Urothelium cell line (cell line): ENCODE measurements at regions not wholly inside any gene's neighbourhood (a gene's known extent, or its start where the extent isn't known, plus 50 kb on each side); places are given as distances from the start of the nearest gene placed in this dataset.

Experiments used
- DNase-seq: peaks from one replicate; pipeline ENCODE4 v3.0.0; 2011; ENCODE audit warnings: low spot score, mixed read lengths
- FAIRE-seq: peaks from 2 replicates; lab custom pipeline; 2011; peaks lifted over from hg19 to GRCh38; lab: Jason Lieb, UNC

DNA sequence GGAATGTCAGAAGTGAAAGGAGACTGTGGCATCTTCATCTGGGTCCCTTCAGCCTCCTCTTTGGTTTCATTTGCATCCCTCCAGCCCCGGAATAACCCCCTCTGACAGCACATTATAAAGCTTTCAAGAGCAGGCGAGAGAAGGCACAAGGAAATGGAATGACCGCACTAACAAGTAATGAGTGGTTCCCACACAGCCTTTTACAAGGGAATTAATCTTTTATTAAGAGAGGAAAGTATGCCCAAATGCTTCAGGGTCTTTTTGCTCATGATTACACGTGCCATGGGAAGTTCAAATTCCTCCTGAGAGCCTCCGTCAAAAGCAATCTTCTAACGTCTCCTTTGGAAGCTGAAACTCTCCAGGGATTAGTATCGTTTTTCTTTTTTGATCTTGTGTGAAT, 347.0 kb downstream of the BTBD3 start:
- DNase-seq (no peak), FAIRE-seq (no peak)

DNA sequence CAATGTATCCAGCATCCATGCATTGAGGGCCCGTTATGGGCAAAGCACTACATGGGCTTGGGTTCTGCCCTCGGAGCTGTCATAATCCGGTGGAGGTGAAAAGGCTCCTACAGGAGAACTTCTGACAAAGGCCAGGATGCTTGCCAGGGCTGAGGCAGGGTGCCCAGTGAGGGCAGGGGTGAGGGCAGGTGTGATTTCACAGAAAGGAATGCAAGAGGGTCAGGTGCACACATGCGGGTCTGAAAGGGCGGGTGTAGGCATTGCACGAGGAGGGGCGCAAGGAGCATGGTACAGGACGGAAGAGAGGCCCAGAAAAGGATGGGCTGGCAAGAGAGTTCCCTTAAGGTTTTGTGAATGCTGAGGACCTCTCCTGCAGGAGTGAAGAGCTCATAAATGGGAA, 348.0 kb downstream of the BTBD3 start:
- no peak for DNase-seq
- no peak for FAIRE-seq

DNA sequence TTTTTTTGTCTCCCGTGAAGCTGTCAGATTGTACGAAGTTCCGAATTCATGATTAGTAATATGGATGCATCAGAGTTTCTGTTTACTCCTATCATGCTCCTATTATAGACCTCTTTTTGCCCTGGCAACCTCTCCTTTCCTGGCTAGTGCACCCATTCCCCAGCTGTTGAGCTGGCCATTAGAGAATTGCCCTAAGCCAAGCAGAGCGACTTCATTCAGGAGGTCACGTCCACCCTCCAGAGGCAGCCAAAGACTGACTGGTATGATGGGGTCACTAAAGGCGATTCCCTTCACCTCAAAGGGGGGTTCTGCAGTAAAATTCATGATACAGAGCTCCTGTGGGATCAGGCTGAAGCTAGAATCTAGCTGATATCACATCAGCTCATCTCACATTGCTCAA, 351.9 kb downstream of the BTBD3 start:
- no peak for FAIRE-seq
- no peak for DNase-seq

DNA sequence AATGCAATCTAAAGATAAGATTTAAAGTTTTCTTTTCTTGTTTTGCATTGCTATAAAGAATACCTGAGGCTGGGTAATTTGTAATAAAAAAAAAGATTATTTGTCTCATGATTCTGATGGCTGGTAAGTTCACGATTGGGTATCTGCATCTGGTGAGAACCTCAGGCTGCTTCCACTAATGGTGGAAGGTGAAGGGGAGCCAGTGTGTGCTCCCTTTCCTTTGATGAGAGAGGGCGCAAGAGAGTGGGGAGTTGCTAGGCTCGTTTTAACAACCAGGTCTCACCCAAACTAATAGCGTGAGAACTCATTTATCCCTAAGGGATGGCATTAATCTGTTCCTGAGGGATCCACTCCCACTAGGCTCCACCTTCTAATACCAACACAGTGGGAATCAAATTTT, 353.2 kb downstream of the BTBD3 start:
- DNase-seq = no peak
- FAIRE-seq = no peak

DNA sequence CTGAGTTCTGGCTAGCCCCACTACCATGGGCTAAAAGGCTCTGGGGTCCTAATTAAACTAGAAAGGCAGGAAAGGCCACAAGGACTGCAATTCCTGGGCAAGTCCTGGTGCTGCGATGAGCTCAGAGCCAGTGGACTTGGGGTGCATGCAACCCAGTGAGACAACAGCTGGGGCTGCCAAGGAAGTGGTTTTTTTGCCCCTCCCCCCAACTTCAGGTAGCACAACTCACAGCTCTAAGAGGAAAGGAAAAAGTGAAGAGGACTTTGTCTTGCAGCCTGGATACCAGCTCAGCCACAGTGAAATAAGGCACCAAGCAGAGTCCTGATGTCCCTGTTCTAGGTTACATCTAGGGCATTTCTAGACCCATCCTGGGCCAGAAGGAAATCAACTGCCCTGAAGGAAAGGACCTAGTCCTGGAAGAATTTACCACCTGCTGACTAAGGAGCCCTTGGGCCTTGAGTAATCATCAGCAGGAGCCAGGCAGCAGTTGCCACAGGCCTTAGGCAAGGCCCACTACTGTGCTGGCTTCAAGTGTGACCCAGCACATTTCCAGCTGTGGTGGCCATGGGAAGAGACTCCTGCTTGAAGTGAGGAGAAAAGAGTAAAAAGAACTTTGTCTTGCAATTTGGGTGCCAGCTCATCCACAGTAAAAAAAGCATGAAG, 358.4 kb downstream of the BTBD3 start:
- DNase-seq (no peak), FAIRE-seq (no peak)

DNA sequence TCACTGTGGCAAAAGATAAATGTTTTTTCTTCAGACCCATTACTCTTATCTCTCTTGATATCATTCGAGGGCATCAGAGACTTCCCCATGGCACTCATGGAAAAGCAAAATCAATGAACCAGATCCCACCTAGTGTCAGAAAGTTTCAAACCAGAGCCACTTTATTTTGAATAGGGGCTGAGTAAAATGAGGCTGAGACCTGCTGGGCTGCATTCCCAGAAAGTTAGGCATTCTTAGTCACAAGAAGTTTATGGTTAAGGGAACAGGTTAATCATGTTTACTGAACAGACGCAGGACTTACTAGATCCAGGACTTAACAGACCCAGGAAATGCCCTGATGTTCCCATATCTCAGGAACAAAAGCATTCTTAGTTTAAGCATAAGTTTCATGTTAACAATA, 369.9 kb downstream of the BTBD3 start:
- FAIRE-seq = no peak
- no peak for DNase-seq

DNA sequence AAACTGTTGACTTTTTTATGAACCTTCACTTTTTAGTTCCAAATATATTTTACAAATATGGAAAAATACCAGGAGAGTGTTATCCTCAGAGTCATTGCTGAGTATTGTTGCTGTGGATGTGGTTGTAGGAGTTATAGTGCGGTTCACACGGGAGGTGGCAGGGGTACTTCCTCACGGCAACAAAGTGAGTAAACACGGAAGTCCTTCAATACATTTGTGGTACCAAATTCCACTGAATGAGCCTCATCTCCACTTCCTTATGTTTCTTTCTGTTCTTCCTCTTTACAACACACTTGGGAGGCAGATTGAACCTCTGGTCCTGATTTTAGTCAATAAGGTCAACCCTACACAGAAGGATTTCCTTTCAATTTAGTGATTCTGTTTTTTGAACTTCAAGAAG, 371.8 kb downstream of the BTBD3 start:
- DNase-seq (no peak), FAIRE-seq (no peak)

DNA sequence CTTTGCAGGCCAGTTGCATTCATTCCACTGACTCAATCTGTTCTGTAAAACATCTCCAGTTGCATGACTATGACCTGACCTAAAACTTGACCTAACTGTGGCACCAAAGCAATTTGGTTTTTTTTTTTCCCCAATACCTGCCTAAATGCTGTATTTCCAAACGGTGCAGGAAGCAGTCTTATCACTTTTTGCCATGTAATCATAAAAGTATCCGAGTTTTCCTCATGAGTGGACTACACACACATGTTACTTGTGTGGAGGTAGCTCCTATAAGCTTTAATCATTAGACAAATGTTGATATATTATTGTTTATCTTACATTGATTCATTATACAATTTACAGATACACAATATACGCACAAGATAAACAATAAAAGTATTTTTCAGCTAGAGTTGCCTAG, 373.7 kb downstream of the BTBD3 start:
- FAIRE-seq = no peak

DNA sequence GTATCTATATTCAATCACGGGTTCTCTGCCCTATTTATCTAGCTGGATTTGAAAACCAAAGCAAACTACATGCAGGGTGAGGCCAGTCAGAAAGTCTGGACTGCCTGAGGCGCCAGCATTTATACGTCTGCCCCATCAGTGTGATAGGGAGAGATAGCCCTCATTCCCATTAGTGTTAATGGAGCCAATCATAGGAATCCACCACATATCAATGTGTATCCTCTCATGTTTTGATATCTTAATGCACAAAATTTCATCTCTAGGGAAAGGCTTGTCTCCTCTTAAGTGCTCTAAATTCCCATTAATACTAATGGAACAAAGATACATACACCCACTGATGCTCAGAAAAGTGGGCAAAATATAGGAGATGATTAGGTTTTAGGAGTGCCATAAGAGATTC, 376.2 kb downstream of the BTBD3 start:
- DNase-seq = no peak
- no peak for FAIRE-seq

More for the DNA sequence above, 373.7 kb downstream of the BTBD3 start:
- no peak for DNase-seq

DNA sequence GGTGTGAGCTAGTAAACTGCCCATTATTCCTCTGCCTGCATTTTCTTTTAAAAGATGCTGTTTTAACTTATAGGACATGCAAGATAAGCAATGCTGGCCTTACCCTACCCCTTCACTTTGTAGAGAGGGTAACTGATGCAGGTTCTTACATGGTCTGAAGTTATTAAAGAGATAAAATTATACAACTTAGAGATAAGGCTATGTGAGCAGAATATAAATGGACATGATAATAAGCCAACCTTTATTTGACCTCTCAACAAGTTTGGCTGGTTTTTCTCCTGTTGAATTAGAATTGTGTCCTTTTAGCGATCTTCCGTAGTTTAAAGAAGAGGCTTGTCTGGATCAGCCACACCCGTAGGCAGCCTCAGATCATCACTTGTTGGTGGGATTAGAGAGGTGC, 377.0 kb downstream of the BTBD3 start:
- FAIRE-seq (no peak), DNase-seq (no peak)

DNA sequence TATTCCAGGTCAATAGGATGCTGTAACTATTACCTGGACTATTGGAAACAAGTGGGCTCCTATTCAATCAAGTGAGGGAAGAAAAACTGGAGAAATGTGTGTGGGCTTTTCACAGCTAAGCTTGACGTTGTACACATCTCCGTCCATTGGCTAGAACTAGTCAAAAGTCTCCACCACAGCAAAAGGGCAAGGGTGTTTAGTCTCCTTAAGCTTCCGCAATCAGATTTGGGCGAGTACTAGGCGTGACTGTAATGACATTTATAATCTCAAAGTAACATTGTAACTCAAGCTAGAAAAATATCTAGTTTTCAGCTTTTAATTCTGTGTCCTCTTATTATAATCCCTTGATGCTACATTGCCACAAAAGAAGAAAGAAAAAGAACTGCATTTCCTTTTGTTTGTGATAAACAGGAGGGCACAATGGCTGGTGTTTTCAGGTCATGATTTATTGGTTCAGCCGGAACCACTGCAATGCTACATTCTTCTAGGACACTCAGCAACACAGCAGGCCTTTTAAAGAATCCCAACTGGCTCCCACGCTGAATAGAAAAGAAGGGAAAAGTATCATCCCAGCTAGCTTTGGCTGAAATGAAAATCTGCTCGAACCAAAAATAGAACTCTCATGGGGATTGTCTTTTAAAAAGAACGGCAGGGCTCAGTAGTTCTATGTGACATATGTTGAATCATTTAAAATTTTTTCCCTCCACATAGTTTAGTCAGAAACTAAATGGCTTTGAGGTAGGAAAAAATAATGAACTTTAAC, 387.7 kb downstream of the BTBD3 start:
- no peak for FAIRE-seq

DNA sequence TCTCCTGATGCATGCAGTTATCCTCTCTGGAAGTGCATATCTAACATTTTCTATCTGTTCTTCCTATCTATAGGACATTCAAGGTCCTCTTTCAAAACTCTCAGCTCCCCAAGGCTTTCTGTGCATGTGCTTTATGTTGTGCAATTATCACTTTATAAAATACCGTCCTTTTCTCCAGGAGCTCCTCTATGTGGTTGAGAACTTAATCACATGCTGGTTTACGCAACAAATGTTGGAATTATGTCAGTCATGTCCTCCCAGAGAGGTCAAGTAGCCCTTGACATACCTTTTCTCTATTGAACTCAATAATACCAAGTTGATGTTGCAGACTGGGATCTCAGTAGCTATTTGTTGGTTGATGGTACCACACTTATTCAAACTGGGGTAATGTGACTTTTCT, 388.4 kb downstream of the BTBD3 start:
- no peak for FAIRE-seq
- no peak for DNase-seq

More for the DNA sequence above, 387.7 kb downstream of the BTBD3 start:
- no peak for DNase-seq

DNA sequence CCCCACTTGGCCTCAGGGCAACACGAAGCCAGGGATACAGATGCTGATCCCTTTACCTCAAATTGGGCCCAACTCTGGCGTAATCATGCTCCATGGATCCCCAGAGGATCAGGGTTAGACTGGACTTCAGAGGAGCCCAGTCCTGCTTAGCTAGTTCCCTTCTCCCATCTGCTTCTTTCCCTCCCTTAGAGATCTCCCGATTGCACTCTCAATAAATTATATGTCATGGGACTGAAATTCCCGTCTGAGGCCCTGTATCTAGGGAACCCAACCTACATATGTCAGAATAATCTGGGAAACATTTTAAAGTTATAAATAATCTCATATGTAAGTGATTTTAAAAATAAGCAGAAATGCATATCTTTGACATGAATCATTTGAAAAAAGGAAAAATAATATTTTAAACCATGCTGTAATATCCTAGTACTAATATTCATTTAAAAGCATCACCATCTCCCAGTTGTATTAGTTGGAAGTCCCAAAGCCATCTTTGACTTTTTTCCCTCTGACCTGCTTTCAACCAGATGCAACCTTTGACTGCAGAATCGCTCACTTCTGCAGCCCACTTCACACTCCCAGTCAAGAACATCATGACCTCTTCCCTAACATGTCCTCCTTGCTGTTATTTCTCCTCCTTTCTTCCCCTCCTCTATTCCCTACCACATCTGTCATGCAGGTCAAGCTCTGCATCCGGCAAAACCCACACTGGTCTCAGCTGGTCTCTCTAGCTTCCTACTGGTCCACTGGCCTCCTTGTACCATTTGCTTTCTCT, 393.6 kb downstream of the BTBD3 start:
- FAIRE-seq (no peak), DNase-seq (no peak)

DNA sequence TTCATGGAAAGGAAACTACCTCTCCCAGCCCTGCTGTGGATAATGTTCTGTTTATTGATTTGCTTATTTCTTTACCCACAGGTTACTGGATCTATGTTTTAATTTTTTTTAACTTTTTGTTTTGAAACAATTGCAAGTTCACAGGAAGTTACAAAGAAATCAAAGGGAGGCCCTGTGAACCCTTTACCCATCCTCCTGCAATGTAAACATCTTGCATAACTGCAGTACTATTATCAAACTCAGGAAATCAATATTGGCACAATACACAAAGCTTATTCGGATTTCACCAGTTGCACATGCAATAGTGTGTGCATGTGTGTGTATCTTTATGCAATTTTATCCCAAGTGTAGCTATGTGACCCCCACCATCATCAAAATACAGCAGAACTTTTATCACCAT, 398.0 kb downstream of the BTBD3 start:
- FAIRE-seq (no peak), DNase-seq (no peak)

DNA sequence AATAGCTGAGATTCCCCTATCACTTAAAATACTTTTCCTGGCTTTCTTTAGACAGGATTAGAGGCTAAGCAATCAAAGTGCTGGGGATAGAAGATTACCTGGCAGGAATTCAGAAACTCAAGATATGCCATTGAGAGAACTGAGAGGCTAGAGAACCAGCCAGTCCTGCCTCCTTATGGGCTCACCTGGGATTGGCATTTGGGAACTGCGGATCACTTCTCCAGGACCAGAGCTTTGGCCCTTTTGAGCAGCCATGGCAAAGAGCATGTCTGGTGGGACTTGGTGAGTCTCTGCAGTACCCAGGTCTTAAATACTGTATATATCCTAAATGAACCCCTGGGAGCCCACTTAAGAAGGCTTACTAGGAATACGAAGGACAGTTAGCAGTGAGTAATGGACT, 399.1 kb downstream of the BTBD3 start:
- DNase-seq (no peak), FAIRE-seq (no peak)

DNA sequence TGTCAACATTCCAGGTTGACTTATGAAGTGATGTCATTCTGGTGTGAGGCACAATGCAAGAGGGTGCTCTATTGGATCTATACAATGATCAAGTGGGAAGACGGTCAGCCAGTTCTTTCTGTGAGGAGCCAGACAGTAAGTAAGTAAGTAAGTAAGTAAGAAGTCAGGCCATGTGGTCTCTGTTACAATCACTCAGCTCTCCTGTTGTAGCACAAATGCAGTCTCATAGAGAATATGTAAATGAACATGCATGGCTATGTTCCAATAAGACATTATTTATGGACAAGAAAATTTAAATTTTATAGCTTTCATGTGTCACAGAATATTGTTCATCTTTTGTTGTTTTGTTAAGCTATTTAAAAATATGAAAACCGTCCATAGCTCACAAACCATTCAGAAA, 399.7 kb downstream of the BTBD3 start:
- no peak for DNase-seq
- no peak for FAIRE-seq

DNA sequence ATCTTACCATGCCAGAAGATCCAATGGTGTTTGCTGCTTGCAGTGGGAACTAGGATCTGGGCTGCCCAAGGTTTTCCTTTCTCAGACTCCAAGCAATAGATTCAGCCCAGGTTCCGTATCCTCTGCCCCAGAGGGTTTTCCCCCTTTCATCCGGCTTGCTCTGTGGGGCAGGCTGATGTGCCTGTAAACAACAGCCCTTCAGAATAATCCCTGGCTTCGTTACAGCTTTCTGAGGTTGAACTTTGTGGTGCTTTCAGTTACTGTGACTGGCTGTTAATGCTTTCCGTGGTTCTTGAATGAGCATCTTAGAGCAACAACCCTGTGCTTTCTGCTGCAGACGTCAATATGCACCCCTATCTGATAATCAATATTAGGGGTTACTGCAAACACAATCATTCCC, 400.4 kb downstream of the BTBD3 start:
- DNase-seq = no peak
- FAIRE-seq = no peak

DNA sequence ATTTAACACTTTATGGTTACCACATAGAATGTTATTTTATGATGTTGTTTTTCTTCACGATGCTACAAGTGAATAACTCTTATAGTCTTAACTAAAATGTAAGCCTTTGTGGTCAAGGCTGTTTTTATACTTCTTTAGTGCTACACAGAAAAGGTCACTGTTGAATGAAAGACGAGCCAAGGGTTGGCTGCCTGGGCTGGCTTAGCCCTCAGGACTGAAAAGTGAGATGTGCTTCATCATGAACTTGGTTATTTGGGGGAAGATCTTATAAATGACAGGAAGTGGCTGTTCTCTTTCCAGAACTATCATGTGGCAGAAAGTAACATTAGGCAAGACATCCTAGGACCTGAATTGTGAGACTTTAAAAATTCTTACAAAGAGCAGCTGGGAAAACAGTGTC, 404.0 kb downstream of the BTBD3 start:
- DNase-seq (no peak), FAIRE-seq (no peak)

DNA sequence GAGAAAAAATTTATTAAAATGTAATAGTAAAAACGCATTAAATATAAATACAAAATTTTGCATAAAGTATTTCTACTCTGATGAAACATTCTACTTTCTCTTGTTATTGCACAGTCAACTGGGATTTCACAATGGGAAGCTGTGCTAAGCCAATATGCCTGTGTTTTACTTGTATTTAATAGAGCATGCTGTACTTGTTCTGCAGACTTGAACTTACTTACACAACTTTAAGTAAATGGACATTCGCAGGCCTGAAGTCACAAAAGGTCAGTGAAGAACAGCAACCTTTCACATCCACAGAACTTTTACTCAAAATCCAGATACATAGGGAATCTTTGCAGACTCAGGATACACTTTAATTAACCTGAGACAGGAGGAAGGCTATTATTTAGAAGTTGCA, 409.5 kb downstream of the BTBD3 start:
- FAIRE-seq (no peak), DNase-seq (no peak)

DNA sequence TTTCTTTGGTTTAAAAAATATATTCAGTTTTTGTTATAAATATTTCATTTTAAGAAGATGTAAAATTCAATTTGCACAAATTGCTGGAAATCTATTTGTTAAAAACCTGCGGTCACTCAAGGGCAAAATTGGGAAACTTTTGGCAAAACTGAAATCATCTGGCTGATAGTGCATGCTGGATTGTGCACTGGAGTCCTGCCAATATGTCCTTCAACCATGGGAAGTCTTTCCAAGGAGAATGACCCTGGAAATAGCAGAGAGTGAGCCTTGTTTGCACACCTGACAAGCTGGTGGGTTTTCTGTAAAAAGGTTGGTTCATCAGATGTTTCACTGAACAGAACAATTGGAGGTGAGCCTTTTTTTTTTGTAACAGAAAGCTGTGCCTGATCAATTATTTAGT, 413.5 kb downstream of the BTBD3 start:
- DNase-seq (no peak), FAIRE-seq (no peak)

DNA sequence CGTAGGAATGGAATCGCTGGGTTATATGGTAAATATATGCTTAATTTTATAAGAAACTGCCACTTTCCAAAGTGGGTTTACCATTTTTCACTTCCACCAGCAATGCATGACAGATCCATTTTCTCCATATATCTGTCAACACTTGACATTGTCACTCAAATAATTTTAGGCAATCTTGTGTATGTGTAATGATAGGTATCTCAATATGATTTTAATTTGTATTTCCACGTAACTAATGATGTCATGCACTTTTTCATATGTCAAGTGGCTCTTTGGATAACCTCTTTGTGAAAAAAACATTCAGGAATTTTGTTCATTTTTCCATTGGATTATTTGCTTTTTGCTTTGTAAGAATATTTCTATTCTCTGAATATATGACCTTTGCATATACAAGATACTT, 419.9 kb downstream of the BTBD3 start:
- no peak for FAIRE-seq
- no peak for DNase-seq

DNA sequence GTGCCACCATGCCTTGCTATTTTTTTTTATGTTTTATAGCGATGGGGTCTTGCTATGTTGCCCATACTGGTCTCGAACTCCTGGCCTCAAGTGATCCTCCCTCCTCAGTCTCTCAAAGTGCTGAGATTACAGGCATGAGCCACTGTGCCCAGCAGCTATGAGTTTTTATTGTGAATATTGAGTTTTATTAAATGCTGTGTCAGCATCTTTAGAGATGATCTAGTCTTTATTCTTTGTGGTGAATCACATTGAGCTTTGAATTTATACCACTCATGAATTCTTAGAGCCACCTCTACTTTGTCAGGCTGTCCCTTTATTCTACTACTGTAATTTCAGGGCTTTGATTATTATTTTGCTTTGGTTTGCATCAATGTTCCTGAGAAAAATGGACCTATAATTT, 428.3 kb downstream of the BTBD3 start:
- FAIRE-seq (no peak), DNase-seq (no peak)
